HepG2 (cell line): ENCODE measurements at regions not wholly inside any gene's neighbourhood (a gene's known extent, or its start where the extent isn't known, plus 50 kb on each side); places are given as distances from the start of the nearest gene placed in this dataset.

ENCODE experiments used
- TEAD2 ChIP-seq: sonication (generic); formaldehyde crosslinking; IDR thresholded peaks from 2 replicates; pipeline ENCODE4 v1.9.0; 2021; ENCODE audit warnings: missing genetic modification reagents
- ZNF263 ChIP-seq: sonication (generic); formaldehyde crosslinking; IDR thresholded peaks from 2 replicates; pipeline ENCODE4 v1.4.0; 2020; ENCODE audit warnings: missing genetic modification reagents
- ZNF280B ChIP-seq: sonication (generic); formaldehyde crosslinking; IDR thresholded peaks from 2 replicates; pipeline ENCODE4 v1.5.0; 2020; ENCODE audit warnings: missing genetic modification reagents, mild to moderate bottlenecking, borderline replicate concordance

- TF ChIP-seq TEAD2 (CRISPR knock-in tag), result no peak
- no peak for TF ChIP-seq ZNF263 (CRISPR knock-in tag)
- no peak for TF ChIP-seq ZNF280B
Observed at GRCh38 chr2:12070153-12070552, 323.7 kb downstream of the LPIN1 start.
